ENCODE measurements at regions not wholly inside any gene's neighbourhood (a gene's known extent, or its start where the extent isn't known, plus 50 kb on each side); places are given as distances from the start of the nearest gene placed in this dataset.

DNA sequence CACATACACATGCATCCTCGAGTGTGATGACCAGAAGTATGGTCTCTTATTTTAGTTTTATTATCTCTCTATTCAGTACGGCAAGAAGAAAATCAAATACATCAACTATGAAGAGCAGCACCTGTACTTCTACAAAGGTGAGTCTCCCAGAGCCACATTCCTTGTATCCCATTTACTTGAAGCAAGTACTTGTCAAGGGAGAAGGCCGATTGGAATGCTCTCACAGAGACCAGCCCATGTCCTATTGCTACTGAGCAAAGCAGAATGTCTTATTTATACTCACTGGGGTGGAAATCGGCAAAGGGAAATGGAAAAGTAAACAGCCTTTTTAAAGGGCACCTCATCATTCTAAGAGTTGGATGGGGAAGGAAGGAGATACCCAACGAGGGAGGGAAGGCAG lies 72.6 kb upstream of the OR5AK2 start:
- no peak for ATAC-seq

GRCh38 chr11:56911312-56911711 lies 77.4 kb upstream of the OR5AK2 start:
- intact Hi-C loops (cut with micrococcal nuclease), result loop anchor here (10.0 kb wide), 1 partner anchor 57 kb away; no protein-coding TSS in a partner anchor
- H3K4me3 Mint-ChIP-seq, result no peak overlapping the region
- H3K9me3 Mint-ChIP-seq, result peaks cover 5% of the 10 kb centered on the region
- DNase-seq (no peak), ATAC-seq (no peak)
- H3K27ac Mint-ChIP-seq, result no peak overlapping the region
- TF ChIP-seq, protein P1, sequence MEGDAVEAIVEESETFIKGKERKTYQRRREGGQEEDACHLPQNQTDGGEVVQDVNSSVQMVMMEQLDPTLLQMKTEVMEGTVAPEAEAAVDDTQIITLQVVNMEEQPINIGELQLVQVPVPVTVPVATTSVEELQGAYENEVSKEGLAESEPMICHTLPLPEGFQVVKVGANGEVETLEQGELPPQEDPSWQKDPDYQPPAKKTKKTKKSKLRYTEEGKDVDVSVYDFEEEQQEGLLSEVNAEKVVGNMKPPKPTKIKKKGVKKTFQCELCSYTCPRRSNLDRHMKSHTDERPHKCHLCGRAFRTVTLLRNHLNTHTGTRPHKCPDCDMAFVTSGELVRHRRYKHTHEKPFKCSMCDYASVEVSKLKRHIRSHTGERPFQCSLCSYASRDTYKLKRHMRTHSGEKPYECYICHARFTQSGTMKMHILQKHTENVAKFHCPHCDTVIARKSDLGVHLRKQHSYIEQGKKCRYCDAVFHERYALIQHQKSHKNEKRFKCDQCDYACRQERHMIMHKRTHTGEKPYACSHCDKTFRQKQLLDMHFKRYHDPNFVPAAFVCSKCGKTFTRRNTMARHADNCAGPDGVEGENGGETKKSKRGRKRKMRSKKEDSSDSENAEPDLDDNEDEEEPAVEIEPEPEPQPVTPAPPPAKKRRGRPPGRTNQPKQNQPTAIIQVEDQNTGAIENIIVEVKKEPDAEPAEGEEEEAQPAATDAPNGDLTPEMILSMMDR (IDR thresholded peaks at IDR 0.05), result no peak
- ChIA-PET POLR2A (interaction anchor here (0.5 kb wide), 1 partner anchor 17 kb away, joined by 3 read pairs; no protein-coding TSS in a partner anchor), CTCF (no interaction called here)
- H3K4me1 Mint-ChIP-seq (ENCODE audit: low read depth), result no peaks in the 10 kb centered on the region
- no peaks in the 10 kb centered on the region for H3K36me3 Mint-ChIP-seq (ENCODE audit: low read depth)
- peaks cover under 1% of the 10 kb centered on the region for H3K27me3 Mint-ChIP-seq

More for the DNA sequence above, 72.6 kb upstream of the OR5AK2 start:
- CTCF ChIA-PET, result no interaction called here
- peaks cover 11% of the 10 kb centered on the region for H3K9me3 Mint-ChIP-seq
- H3K36me3 Mint-ChIP-seq (ENCODE audit: low read depth), result no peaks in the 10 kb centered on the region
- intact Hi-C loops (cut with micrococcal nuclease), result loop anchor here (10.0 kb wide), 1 partner anchor 61 kb away; no protein-coding TSS in a partner anchor
- no peak overlapping the region for H3K4me3 Mint-ChIP-seq
- DNase-seq, result no peak
- H3K4me1 Mint-ChIP-seq (ENCODE audit: low read depth), result no peaks in the 10 kb centered on the region
- H3K27me3 Mint-ChIP-seq, result peaks cover 4% of the 10 kb centered on the region
- TF ChIP-seq, protein P1 (IDR thresholded peaks at IDR 0.05), result no peak
- no peak overlapping the region for H3K27ac Mint-ChIP-seq
- POLR2A ChIA-PET, result no interaction called here

GRCh38 chr11:56910785-56911184 lies 77.9 kb upstream of the OR5AK2 start:
- intact Hi-C loops (cut with micrococcal nuclease), result loop anchor here (10.0 kb wide), 1 partner anchor 56 kb away; no protein-coding TSS in a partner anchor
- Mint-ChIP-seq H3K4me1 (ENCODE audit: low read depth) (no peaks in the 10 kb centered on the region), H3K36me3 (ENCODE audit: low read depth) (no peaks in the 10 kb centered on the region), H3K27ac (no peak overlapping the region), H3K27me3 (no peaks in the 10 kb centered on the region), H3K4me3 (no peak overlapping the region), H3K9me3 (peaks cover 5% of the 10 kb centered on the region)
- DNase-seq, result no peak
- POLR2A ChIA-PET, result interaction anchor here (0.5 kb wide), 1 partner anchor 17 kb away, joined by 3 read pairs; no protein-coding TSS in a partner anchor
- no peak for ATAC-seq
- TF ChIP-seq, protein P1 (IDR thresholded peaks at IDR 0.05), result no peak
- CTCF ChIA-PET, result no interaction called here

DNA sequence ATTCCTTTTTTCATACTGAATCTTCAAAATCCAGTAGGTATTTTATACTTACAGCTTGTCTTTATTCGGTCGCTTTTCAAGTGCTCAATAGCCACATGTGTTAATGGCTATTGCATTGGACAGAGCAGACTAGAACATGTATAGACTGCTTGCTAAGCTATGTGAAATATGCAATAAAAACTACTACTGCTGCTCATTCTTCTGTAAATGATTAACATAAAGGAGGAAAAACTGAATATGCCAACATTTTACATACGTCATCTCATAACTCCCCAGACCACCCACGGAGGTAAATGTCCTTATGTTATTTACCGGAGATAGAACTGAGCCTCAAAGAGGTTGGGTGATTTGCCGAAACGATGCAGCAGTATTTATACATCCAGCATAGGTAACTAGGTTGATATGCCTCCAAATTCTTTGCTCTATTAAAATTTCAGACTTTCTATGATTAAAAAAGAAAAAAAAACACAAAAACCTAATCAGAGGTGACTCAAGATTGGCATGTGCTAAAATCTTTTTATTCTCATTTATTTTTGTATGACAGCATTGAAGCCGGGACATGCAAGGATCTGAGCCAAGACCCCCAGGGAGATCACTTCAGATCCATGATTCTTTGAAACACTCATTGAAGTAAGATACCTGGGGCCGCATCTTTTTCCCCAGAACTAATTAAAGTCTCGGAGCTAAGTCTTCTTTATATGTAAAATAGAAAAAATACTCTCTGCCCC lies 78.5 kb upstream of the OR5AK2 start:
- intact Hi-C loops (cut with micrococcal nuclease), result loop anchor here (10.0 kb wide), 1 partner anchor 55 kb away; no protein-coding TSS in a partner anchor
- Mint-ChIP-seq H3K27me3 (no peaks in the 10 kb centered on the region), H3K9me3 (peaks cover 5% of the 10 kb centered on the region), H3K4me3 (no peak overlapping the region), H3K27ac (no peak overlapping the region), H3K36me3 (ENCODE audit: low read depth) (no peaks in the 10 kb centered on the region), H3K4me1 (ENCODE audit: low read depth) (no peaks in the 10 kb centered on the region)
- TF ChIP-seq, protein P1 (IDR thresholded peaks at IDR 0.05), result no peak
- CTCF ChIA-PET, result no interaction called here
- DNase-seq (no peak), ATAC-seq (no peak)
- POLR2A ChIA-PET, result no interaction called here

DNA sequence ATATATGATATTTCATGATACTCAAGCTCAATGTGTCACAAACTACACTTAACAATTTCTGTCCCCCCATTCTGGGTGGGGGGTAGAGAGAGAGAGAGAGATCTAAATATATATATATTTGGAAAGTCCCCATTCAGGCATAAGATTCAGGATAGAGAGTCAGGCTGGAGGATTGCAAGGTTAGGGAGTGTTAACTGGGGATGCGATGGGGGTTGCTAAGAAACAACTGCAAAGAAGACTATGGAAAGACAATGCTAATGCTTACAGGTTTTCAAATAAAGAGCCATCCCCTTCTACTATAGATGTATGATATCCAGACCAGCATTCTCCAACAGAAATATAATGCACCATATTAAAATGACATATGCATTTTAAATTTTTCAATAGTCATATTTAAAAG lies 79.2 kb upstream of the OR5AK2 start:
- TF ChIP-seq, protein P1 (IDR thresholded peaks at IDR 0.05), result no peak
- H3K9me3 Mint-ChIP-seq, result peaks cover 5% of the 10 kb centered on the region
- H3K27me3 Mint-ChIP-seq, result no peaks in the 10 kb centered on the region
- DNase-seq (no peak), ATAC-seq (no peak)
- no peak overlapping the region for H3K27ac Mint-ChIP-seq
- ChIA-PET CTCF (no interaction called here), POLR2A (no interaction called here)
- H3K4me3 Mint-ChIP-seq, result no peak overlapping the region
- H3K36me3 Mint-ChIP-seq (ENCODE audit: low read depth), result no peaks in the 10 kb centered on the region
- intact Hi-C loops (cut with micrococcal nuclease), result no loop called here
- H3K4me1 Mint-ChIP-seq (ENCODE audit: low read depth), result no peaks in the 10 kb centered on the region

Data from activated CD8-positive, alpha-beta T cell treated with anti-CD3 and anti-CD28 coated beads for 36 hours (primary cell).